OCI-LY1 (cell line): ENCODE measurements at regions not wholly inside any gene's neighbourhood (a gene's known extent, or its start where the extent isn't known, plus 50 kb on each side); places are given as distances from the start of the nearest gene placed in this dataset.

ENCODE experiments used
- CTCF ChIP-seq: fragments of 200-600 bp; sonication (generic), shearing (Covaris generic); IDR thresholded peaks from 2 replicates; pipeline ENCODE4 v1.5.1; 2017; ENCODE audit warnings: mild to moderate bottlenecking, antibody characterized with exemption, low read length, moderate library complexity, mixed read lengths
- EZH2 ChIP-seq: fragments of 200-600 bp; sonication (generic), shearing (Covaris generic); IDR thresholded peaks from 2 replicates; pipeline ENCODE4 v1.8.0; 2017; ENCODE audit warnings: borderline replicate concordance, mixed run types, mild to moderate bottlenecking, antibody characterized with exemption, low read length, moderate library complexity, mixed read lengths

GRCh38 chr2:122378521-122378920 lies 623.1 kb downstream of the TSN start:
- no peak for TF ChIP-seq CTCF
- TF ChIP-seq EZH2 = no peak
